Activated CD8-positive, alpha-beta T cell treated with anti-CD3 and anti-CD28 coated beads for 36 hours (primary cell): ENCODE measurements at regions not wholly inside any gene's neighbourhood (a gene's known extent, or its start where the extent isn't known, plus 50 kb on each side); places are given as distances from the start of the nearest gene placed in this dataset.

Experiments
- ATAC-seq: fragments of 200-7000 bp; cut with Tn5 transposase; one replicate; pipeline ENCODE4 v1.10.0; 2021; ENCODE audit warnings: mild to moderate bottlenecking, moderate library complexity
- CTCF ChIA-PET: fragments of 350-600 bp; sonication (Branson Sonifier 250); formaldehyde crosslinking; loops from one replicate; lab custom pipeline; 2021; ENCODE audit warnings: antibody characterized with exemption; lab: Charles Lee
- POLR2A ChIA-PET: fragments of 350-600 bp; sonication (Branson Sonifier 250); formaldehyde crosslinking; loops from one replicate; lab custom pipeline; 2021; ENCODE audit warnings: antibody characterized with exemption; lab: Charles Lee
- DNase-seq: peaks from one replicate; pipeline ENCODE4 v3.0.0-alpha.2; 2020
- H3K27ac Mint-ChIP-seq: one replicate; pipeline ENCODE4 v1.8.0; 2021; ENCODE audit warnings: mild to moderate bottlenecking, mixed read lengths
- H3K27me3 Mint-ChIP-seq: one replicate; pipeline ENCODE4 v1.8.0; 2021; ENCODE audit warnings: mixed read lengths
- H3K36me3 Mint-ChIP-seq: one replicate; pipeline ENCODE4 v1.8.0; 2021; ENCODE audit warnings: low read depth, mixed read lengths
- H3K4me1 Mint-ChIP-seq: one replicate; pipeline ENCODE4 v1.8.0; 2021; ENCODE audit warnings: low read depth, mixed read lengths
- H3K4me3 Mint-ChIP-seq: one replicate; pipeline ENCODE4 v1.8.0; 2021; ENCODE audit warnings: mild to moderate bottlenecking, moderate library complexity, mixed read lengths
- H3K9me3 Mint-ChIP-seq: one replicate; pipeline ENCODE4 v1.8.0; 2021; ENCODE audit warnings: mixed read lengths
- intact Hi-C: fragments of 100-400 bp; cut with micrococcal nuclease; formaldehyde crosslinking; loops from one replicate; pipeline ENCODE4 v1.10.0; 2022
- TF ChIP-seq, protein P1 (sequence below): fragments of 200-600 bp; IDR thresholded peaks from one replicate; pipeline ENCODE4 v1.8.0; 2022; ENCODE audit warnings: antibody characterized with exemption, mild to moderate bottlenecking

- no peak for DNase-seq
- no peak for ATAC-seq
- CTCF ChIA-PET: no interaction called here
- Mint-ChIP-seq H3K4me1 (no peaks in the 10 kb centered on the region), H3K9me3 (no peaks in the 10 kb centered on the region), H3K27ac (no peak overlapping the region), H3K27me3 (peaks cover 7% of the 10 kb centered on the region), H3K4me3 (no peak overlapping the region), H3K36me3 (no peaks in the 10 kb centered on the region)
- POLR2A ChIA-PET: no interaction called here
- intact Hi-C loops: no loop called here
- TF ChIP-seq, protein P1, sequence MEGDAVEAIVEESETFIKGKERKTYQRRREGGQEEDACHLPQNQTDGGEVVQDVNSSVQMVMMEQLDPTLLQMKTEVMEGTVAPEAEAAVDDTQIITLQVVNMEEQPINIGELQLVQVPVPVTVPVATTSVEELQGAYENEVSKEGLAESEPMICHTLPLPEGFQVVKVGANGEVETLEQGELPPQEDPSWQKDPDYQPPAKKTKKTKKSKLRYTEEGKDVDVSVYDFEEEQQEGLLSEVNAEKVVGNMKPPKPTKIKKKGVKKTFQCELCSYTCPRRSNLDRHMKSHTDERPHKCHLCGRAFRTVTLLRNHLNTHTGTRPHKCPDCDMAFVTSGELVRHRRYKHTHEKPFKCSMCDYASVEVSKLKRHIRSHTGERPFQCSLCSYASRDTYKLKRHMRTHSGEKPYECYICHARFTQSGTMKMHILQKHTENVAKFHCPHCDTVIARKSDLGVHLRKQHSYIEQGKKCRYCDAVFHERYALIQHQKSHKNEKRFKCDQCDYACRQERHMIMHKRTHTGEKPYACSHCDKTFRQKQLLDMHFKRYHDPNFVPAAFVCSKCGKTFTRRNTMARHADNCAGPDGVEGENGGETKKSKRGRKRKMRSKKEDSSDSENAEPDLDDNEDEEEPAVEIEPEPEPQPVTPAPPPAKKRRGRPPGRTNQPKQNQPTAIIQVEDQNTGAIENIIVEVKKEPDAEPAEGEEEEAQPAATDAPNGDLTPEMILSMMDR: no peak
These were observed 152.9 kb downstream of the SP3 start for GRCh38 chr2:173812321-173812720.

- Mint-ChIP-seq H3K9me3 (no peaks in the 10 kb centered on the region), H3K27ac (no peak overlapping the region), H3K27me3 (peaks cover 8% of the 10 kb centered on the region), H3K4me3 (no peak overlapping the region), H3K4me1 (no peaks in the 10 kb centered on the region), H3K36me3 (no peaks in the 10 kb centered on the region)
- intact Hi-C loops: no loop called here
- ATAC-seq: no peak
- DNase-seq: no peak
- ChIA-PET CTCF (interaction anchor here (1.4 kb wide), 1 partner anchor 15 kb away, joined by 3 read pairs; no protein-coding TSS in a partner anchor), POLR2A (no interaction called here)
- TF ChIP-seq, protein P1: no peak
These were observed 150.9 kb downstream of the SP3 start for GRCh38 chr2:173814306-173814705.

- Mint-ChIP-seq H3K9me3 (no peaks in the 10 kb centered on the region), H3K36me3 (no peaks in the 10 kb centered on the region), H3K4me1 (no peaks in the 10 kb centered on the region), H3K27ac (no peak overlapping the region), H3K27me3 (peaks cover 8% of the 10 kb centered on the region), H3K4me3 (no peak overlapping the region)
- intact Hi-C loops: no loop called here
- CTCF ChIA-PET: no interaction called here
- DNase-seq (no peak), ATAC-seq (no peak)
- TF ChIP-seq, protein P1: no peak
- POLR2A ChIA-PET: interaction anchor here (0.6 kb wide), 1 partner anchor 238 kb away, joined by 3 read pairs; no protein-coding TSS in a partner anchor
These were observed 149.4 kb downstream of the SP3 start for GRCh38 chr2:173815772-173816171.

DNA sequence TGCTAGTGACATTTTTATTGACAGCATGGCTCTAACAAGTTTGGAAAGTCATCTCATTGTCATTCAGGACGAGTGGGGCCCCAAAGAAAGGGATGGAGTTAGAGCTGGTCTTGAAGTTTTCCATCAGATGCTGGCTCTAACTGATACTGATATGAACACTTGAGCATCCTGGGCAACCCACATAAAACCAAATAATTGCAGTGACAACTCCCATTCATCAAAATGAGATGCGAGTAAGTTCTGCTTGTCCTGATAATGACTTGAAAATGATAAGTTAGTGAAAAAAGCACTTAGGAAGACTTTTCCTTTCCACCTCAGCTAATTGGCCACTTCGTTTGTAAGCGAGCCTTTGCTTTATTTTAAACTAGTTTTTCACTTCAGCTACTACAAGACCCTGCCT is 147.6 kb downstream of the SP3 start:
- no peak overlapping the region for H3K4me3 Mint-ChIP-seq
- H3K36me3 Mint-ChIP-seq: no peaks in the 10 kb centered on the region
- H3K27ac Mint-ChIP-seq: no peak overlapping the region
- DNase-seq: no peak
- intact Hi-C loops: no loop called here
- ATAC-seq: no peak
- no peaks in the 10 kb centered on the region for H3K4me1 Mint-ChIP-seq
- peaks cover 10% of the 10 kb centered on the region for H3K27me3 Mint-ChIP-seq
- POLR2A ChIA-PET: no interaction called here
- H3K9me3 Mint-ChIP-seq: no peaks in the 10 kb centered on the region
- CTCF ChIA-PET: no interaction called here
- TF ChIP-seq, protein P1: no peak

DNA sequence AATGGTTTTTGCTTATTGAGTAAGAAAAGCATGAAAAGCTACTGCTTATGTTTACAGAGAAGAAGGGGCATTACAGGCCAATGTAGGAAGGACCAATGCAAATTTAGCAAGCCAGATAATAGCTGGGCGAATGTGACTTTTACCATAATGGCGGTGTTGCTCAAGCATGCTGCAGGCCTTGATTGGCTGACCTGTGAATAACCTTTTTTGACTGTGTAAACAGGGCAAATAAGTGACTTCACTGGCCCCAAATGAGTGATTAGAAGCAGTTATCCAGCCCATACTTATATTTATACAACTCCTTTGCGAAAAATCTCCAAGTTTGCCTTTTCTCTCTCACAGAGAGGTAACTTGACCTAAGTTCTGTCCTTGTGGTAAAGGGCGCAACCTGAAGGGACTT is 146.9 kb downstream of the SP3 start:
- H3K27ac Mint-ChIP-seq: no peak overlapping the region
- ChIA-PET CTCF (no interaction called here), POLR2A (no interaction called here)
- intact Hi-C loops: no loop called here
- no peaks in the 10 kb centered on the region for H3K9me3 Mint-ChIP-seq
- no peaks in the 10 kb centered on the region for H3K36me3 Mint-ChIP-seq
- H3K4me3 Mint-ChIP-seq: no peak overlapping the region
- TF ChIP-seq, protein P1: no peak
- ATAC-seq (no peak), DNase-seq (no peak)
- peaks cover 8% of the 10 kb centered on the region for H3K27me3 Mint-ChIP-seq
- H3K4me1 Mint-ChIP-seq: no peaks in the 10 kb centered on the region
